Loucy (cell line): ENCODE measurements at regions not wholly inside any gene's neighbourhood (a gene's known extent, or its start where the extent isn't known, plus 50 kb on each side); places are given as distances from the start of the nearest gene placed in this dataset.

ENCODE experiments used
- H2AFZ ChIP-seq: fragments of 200-600 bp; sonication (generic); 2 replicates; pipeline ENCODE4 v1.6.0; 2016; ENCODE audit warnings: antibody characterized with exemption, mild to moderate bottlenecking, low read length, moderate library complexity
- H3F3A ChIP-seq: fragments of 200-600 bp; 2 replicates; pipeline ENCODE4 v1.6.0; 2016; ENCODE audit warnings: antibody characterized with exemption, low read depth, mild to moderate bottlenecking
- H3K27me3 ChIP-seq: fragments of 200-600 bp; sonication (generic); 2 replicates; pipeline ENCODE4 v1.6.1; 2014; ENCODE audit warnings: low read length, mild to moderate bottlenecking; ENCODE audit not compliant: insufficient read depth, poor library complexity, severe bottlenecking
- H3K36me3 ChIP-seq: fragments of 200-600 bp; sonication (generic); 2 replicates; pipeline ENCODE4 v1.6.1; 2016; ENCODE audit warnings: low read length; ENCODE audit not compliant: insufficient read depth
- H3K4me1 ChIP-seq: fragments of 200-600 bp; sonication (generic); 2 replicates; pipeline ENCODE4 v1.5.1; 2014; ENCODE audit warnings: low read length, mild to moderate bottlenecking; ENCODE audit not compliant: insufficient read depth, poor library complexity, severe bottlenecking
- H3K4me2 ChIP-seq: fragments of 200-600 bp; sonication (generic); 2 replicates; pipeline ENCODE4 v1.6.0; 2014; ENCODE audit warnings: antibody characterized with exemption, low read length, low read depth, mild to moderate bottlenecking; ENCODE audit not compliant: poor library complexity, severe bottlenecking
- H3K4me3 ChIP-seq: fragments of 200-600 bp; sonication (generic); 2 replicates; pipeline ENCODE4 v1.5.1; 2014; ENCODE audit warnings: low read length, mild to moderate bottlenecking, mixed read lengths; ENCODE audit not compliant: poor library complexity, severe bottlenecking
- H3K79me2 ChIP-seq: fragments of 200-600 bp; sonication (generic); 2 replicates; pipeline ENCODE4 v1.6.1; 2014; ENCODE audit warnings: low read length; ENCODE audit not compliant: insufficient read depth
- H3K9ac ChIP-seq: fragments of 200-600 bp; sonication (generic); 2 replicates; pipeline ENCODE4 v1.6.0; 2014; ENCODE audit warnings: mild to moderate bottlenecking, low read depth, low read length, moderate library complexity; ENCODE audit not compliant: poor library complexity, severe bottlenecking
- H3K9me2 ChIP-seq: fragments of 200-600 bp; sonication (generic); replicated peaks from 2 replicates; pipeline ENCODE4 v1.6.1; 2016; ENCODE audit warnings: low read depth, low read length, mixed read lengths
- H3K9me3 ChIP-seq: fragments of 200-600 bp; sonication (generic); 2 replicates; pipeline ENCODE4 v1.6.1; 2014; ENCODE audit warnings: mild to moderate bottlenecking, antibody characterized with exemption, low read length, low read depth; ENCODE audit not compliant: insufficient read depth
- H4K20me1 ChIP-seq: fragments of 200-600 bp; sonication (generic); 2 replicates; pipeline ENCODE4 v1.6.0; 2014; ENCODE audit warnings: antibody characterized with exemption, low read length, mild to moderate bottlenecking; ENCODE audit not compliant: insufficient read depth, poor library complexity, severe bottlenecking
- EZH2phosphoT487 ChIP-seq: fragments of 200-600 bp; IDR thresholded peaks from 2 replicates; pipeline ENCODE4 v1.6.1; 2018; ENCODE audit warnings: antibody characterized with exemption, mild to moderate bottlenecking, moderate library complexity, borderline replicate concordance
- TF ChIP-seq, protein P1 (sequence below): fragments of 200-600 bp; sonication (generic); conservative IDR thresholded peaks from 2 replicates; pipeline ENCODE4 v1.5.1; 2014; ENCODE audit warnings: mild to moderate bottlenecking, antibody characterized with exemption, low read length

- no peak overlapping the region for H3K4me3 ChIP-seq
- no peaks in the 10 kb centered on the region for H3F3A ChIP-seq
- no peaks in the 10 kb centered on the region for H3K27me3 ChIP-seq
- TF ChIP-seq, protein P1, sequence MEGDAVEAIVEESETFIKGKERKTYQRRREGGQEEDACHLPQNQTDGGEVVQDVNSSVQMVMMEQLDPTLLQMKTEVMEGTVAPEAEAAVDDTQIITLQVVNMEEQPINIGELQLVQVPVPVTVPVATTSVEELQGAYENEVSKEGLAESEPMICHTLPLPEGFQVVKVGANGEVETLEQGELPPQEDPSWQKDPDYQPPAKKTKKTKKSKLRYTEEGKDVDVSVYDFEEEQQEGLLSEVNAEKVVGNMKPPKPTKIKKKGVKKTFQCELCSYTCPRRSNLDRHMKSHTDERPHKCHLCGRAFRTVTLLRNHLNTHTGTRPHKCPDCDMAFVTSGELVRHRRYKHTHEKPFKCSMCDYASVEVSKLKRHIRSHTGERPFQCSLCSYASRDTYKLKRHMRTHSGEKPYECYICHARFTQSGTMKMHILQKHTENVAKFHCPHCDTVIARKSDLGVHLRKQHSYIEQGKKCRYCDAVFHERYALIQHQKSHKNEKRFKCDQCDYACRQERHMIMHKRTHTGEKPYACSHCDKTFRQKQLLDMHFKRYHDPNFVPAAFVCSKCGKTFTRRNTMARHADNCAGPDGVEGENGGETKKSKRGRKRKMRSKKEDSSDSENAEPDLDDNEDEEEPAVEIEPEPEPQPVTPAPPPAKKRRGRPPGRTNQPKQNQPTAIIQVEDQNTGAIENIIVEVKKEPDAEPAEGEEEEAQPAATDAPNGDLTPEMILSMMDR = no peak
- no peak for TF ChIP-seq EZH2phosphoT487
- no peaks in the 10 kb centered on the region for H3K36me3 ChIP-seq
- 0 out of 2 replicates have a peak overlapping the region, but pooled peaks have one; percentile 87 for H2AFZ ChIP-seq
- H3K4me2 ChIP-seq = no peak overlapping the region
- no peaks in the 10 kb centered on the region for H4K20me1 ChIP-seq
- H3K9me2 ChIP-seq = no peaks in the 10 kb centered on the region
- no peak overlapping the region for H3K9ac ChIP-seq
- no peaks in the 10 kb centered on the region for H3K9me3 ChIP-seq
- H3K4me1 ChIP-seq = peaks cover 7% of the 10 kb centered on the region
- H3K79me2 ChIP-seq = no peaks in the 10 kb centered on the region
Measured at GRCh38 chr11:43558146-43558545, 122.4 kb upstream of the HSD17B12 start.

GRCh38 chr11:43558556-43559127 is 121.9 kb upstream of the HSD17B12 start:
- Histone ChIP-seq H3K9me2 (no peaks in the 10 kb centered on the region), H3K4me2 (no peak overlapping the region), H4K20me1 (no peaks in the 10 kb centered on the region), H3K36me3 (no peaks in the 10 kb centered on the region), H2AFZ (no peak overlapping the region), H3K9ac (no peak overlapping the region), H3F3A (no peaks in the 10 kb centered on the region), H3K4me1 (peaks cover 7% of the 10 kb centered on the region), H3K79me2 (no peaks in the 10 kb centered on the region), H3K9me3 (no peaks in the 10 kb centered on the region), H3K4me3 (no peak overlapping the region), H3K27me3 (no peaks in the 10 kb centered on the region)
- TF ChIP-seq EZH2phosphoT487 = no peak
- TF ChIP-seq, protein P1 = no peak

DNA sequence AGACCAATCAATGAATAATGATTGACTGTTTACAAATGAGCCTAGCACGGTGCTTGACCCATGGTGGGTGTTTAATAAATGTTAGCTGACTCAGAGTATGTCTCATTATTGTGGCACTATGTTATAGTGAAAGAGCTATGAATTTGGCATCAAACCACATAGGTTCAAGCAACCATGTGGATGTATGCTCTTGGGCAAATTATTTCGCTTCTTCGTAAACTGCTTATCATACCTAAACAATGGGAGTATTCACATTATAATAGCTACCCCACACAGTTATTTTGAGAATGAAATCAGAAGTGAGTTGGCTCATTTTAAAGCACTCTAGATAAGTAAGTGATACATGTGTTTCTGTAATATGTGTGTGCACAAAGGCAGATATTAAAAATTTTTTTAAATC is 118.7 kb upstream of the HSD17B12 start:
- no peak overlapping the region for H3K4me2 ChIP-seq
- H2AFZ ChIP-seq = no peak overlapping the region
- peaks cover 7% of the 10 kb centered on the region for H3K4me1 ChIP-seq
- H3K9me2 ChIP-seq = no peaks in the 10 kb centered on the region
- H3K9ac ChIP-seq = no peak overlapping the region
- no peak overlapping the region for H3K4me3 ChIP-seq
- no peaks in the 10 kb centered on the region for H3K9me3 ChIP-seq
- no peaks in the 10 kb centered on the region for H3K36me3 ChIP-seq
- no peaks in the 10 kb centered on the region for H4K20me1 ChIP-seq
- no peaks in the 10 kb centered on the region for H3K27me3 ChIP-seq
- H3K79me2 ChIP-seq = no peaks in the 10 kb centered on the region
- no peaks in the 10 kb centered on the region for H3F3A ChIP-seq
- TF ChIP-seq EZH2phosphoT487 = no peak
- TF ChIP-seq, protein P1 = no peak
